ENCODE measurements at regions not wholly inside any gene's neighbourhood (a gene's known extent, or its start where the extent isn't known, plus 50 kb on each side); places are given as distances from the start of the nearest gene placed in this dataset.
A peak's percentile ranks its signal among the peaks of the same experiment; 100 is the strongest.

DNA sequence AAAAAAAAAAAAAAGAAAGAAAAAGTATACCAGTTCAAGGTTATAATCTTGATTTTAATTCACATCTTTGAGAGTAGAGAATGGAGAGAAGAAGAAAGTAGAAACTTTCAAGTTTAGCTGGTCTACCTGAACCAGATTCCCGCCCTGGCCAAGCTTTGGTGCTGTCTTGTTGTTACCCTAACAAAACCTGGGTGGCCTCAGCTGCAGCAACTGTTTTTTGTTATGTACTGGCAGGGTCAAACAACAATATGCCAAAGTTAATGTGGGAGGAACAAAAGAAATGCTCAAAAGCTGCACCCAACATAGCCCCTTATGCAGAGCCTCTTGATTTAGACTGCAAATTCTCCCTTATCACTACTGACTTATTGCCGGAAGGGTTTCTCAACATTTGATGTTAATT lies 165.3 kb upstream of the TFPI start:
- no peak overlapping the region for H3K4me3 ChIP-seq
- intact Hi-C loops (cut with DNase I), result no loop called here
- H3K36me3 ChIP-seq (replicated peaks in 1 of 2; ENCODE audit: insufficient read depth in 1 of 2, low read depth in 2 of 2), result no peaks in the 10 kb centered on the region
- DNase-seq, result no peak
- no peaks in the 10 kb centered on the region for H3K27me3 ChIP-seq
- no peaks in the 10 kb centered on the region for H3K9me3 ChIP-seq
- TF ChIP-seq, protein P1, sequence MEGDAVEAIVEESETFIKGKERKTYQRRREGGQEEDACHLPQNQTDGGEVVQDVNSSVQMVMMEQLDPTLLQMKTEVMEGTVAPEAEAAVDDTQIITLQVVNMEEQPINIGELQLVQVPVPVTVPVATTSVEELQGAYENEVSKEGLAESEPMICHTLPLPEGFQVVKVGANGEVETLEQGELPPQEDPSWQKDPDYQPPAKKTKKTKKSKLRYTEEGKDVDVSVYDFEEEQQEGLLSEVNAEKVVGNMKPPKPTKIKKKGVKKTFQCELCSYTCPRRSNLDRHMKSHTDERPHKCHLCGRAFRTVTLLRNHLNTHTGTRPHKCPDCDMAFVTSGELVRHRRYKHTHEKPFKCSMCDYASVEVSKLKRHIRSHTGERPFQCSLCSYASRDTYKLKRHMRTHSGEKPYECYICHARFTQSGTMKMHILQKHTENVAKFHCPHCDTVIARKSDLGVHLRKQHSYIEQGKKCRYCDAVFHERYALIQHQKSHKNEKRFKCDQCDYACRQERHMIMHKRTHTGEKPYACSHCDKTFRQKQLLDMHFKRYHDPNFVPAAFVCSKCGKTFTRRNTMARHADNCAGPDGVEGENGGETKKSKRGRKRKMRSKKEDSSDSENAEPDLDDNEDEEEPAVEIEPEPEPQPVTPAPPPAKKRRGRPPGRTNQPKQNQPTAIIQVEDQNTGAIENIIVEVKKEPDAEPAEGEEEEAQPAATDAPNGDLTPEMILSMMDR (IDR thresholded peaks at IDR 0.05), result no peak
- TF ChIP-seq POLR2A (IDR thresholded peaks at IDR 0.05), result no peak
- no peak overlapping the region for H3K27ac ChIP-seq
- WGBS, 2 donors, result 86 to 98% methylated on average over 2 of the region's 2 CpGs
- no peaks in the 10 kb centered on the region for H3K4me1 ChIP-seq
- no peak for ATAC-seq

DNA sequence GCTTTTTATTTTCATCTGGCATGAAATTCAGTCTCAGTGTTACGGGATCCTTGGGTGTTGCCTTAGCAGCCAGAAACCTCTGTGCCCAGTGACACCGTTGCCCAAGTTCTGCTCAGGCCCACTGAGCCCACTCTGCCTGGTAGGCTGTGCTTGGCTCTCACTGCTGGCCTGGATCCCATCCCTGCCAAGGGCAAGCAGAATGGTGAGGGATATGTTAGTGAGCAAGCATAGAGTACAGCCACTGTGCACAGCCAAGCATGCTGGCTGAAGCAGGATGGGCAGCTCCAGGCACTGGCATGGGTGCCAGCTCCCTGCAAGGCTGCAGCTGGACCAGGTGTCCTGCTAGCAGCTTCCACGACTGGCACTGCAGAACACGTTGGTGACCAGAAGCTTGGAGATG lies 194.7 kb upstream of the TFPI start:
- H3K4me3 ChIP-seq, result no peak overlapping the region
- ATAC-seq (no peak), DNase-seq (peak in 1 of 4 donors; percentile 12)
- intact Hi-C loops (cut with DNase I), result no loop called here
- H3K27me3 ChIP-seq, result no peaks in the 10 kb centered on the region
- H3K4me1 ChIP-seq, result no peaks in the 10 kb centered on the region
- WGBS, 2 donors, result 70 to 75% methylated on average over 4 of the region's 4 CpGs
- H3K9me3 ChIP-seq, result no peaks in the 10 kb centered on the region
- TF ChIP-seq POLR2A (IDR thresholded peaks at IDR 0.05), result no peak
- TF ChIP-seq, protein P1 (IDR thresholded peaks at IDR 0.05), result no peak
- H3K27ac ChIP-seq, result no peak overlapping the region
- no peaks in the 10 kb centered on the region for H3K36me3 ChIP-seq (replicated peaks in 1 of 2; ENCODE audit: insufficient read depth in 1 of 2, low read depth in 2 of 2)

DNA sequence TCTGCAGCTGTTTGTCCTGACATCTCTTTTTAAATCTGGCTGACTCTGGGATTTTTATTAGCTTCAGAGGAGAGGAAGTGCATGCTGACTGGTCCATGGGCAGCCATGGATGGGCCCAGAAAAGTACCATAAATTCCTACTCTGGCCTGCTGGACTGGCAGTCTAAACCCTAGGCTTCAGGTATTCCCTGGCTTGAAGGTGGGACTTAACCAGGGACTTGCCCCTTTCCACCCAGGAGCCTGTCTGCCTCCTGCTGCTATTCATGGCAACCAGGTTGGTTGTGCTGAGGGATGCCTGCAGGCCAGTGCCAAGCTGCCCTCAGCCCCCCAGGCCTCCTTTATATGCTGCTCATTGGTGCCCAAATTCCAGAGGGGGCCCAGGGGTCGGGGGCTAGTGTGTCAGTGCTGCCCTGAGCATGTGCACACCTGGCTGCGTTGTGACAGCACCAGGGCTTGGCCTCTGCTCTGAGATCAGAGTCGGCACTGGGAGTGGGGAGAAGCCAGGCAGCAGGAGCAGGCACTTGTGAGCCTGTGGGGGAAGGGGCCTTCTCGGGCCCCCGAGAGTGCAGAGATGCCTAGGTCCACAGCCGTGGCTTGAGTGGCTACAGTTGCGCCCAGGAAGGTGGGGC lies 195.7 kb upstream of the TFPI start:
- TF ChIP-seq POLR2A (IDR thresholded peaks at IDR 0.05), result no peak
- TF ChIP-seq, protein P1 (IDR thresholded peaks at IDR 0.05), result no peak

DNA sequence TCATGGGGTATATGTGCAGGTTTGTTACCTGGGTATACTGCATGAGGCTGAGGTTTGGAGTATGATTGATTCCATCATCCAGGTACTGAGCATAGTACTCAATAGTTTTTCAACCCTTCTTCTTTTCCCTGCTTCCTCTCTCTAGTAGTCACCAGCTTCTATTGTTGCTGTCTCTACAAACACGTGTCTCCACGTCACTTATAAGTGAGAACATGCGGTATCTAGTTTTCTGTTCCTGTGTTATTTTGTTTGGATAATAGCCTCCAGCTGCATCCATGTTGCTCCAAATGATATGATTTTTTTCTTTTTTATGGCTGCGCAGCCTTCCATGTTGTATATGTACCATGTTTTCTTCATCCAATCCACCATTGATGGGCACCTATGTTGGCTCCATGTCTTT lies 214.8 kb upstream of the TFPI start:
- intact Hi-C loops (cut with DNase I), result no loop called here
- WGBS, 2 donors, result 96% methylated on average over 4 of the region's 4 CpGs
- ATAC-seq (no peak), DNase-seq (no peak)
- no peaks in the 10 kb centered on the region for H3K9me3 ChIP-seq
- no peaks in the 10 kb centered on the region for H3K4me1 ChIP-seq
- H3K36me3 ChIP-seq (replicated peaks in 1 of 2; ENCODE audit: insufficient read depth in 1 of 2, low read depth in 2 of 2), result no peaks in the 10 kb centered on the region
- H3K27ac ChIP-seq, result no peak overlapping the region
- H3K27me3 ChIP-seq, result no peaks in the 10 kb centered on the region
- TF ChIP-seq POLR2A (IDR thresholded peaks at IDR 0.05), result no peak
- TF ChIP-seq, protein P1 (IDR thresholded peaks at IDR 0.05), result no peak
- H3K4me3 ChIP-seq, result no peak overlapping the region

More for the DNA sequence above, 195.7 kb upstream of the TFPI start:
- Histone ChIP-seq H3K4me1 (no peaks in the 10 kb centered on the region), H3K27ac (no peak overlapping the region), H3K4me3 (no peak overlapping the region), H3K36me3 (replicated peaks in 1 of 2; ENCODE audit: insufficient read depth in 1 of 2, low read depth in 2 of 2) (no peaks in the 10 kb centered on the region), H3K27me3 (no peaks in the 10 kb centered on the region), H3K9me3 (no peaks in the 10 kb centered on the region)
- intact Hi-C loops (cut with DNase I), result no loop called here
- ATAC-seq (no peak), DNase-seq (no peak)
- 83 to 92% methylated on average over 4 to 7 of the region's 7 CpGs for WGBS, 2 donors

DNA sequence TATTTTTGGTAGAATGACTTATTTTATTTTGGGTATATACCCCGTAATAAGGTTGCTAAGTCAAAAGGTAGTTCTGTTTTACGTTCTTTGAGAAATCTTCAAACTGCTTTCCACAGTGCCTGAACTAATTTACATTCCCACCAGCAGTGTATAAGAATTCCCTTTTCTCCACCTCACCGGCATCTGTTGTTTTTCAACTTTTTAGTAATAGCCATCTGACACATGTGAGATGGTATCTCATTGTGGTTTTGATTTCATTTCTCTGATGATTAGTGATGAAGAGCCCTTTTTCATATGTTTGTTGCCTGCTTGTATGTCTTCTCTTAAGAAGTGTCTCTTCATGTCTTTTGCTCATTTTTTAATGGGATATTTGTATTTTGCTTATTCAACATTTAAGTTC lies 215.2 kb upstream of the TFPI start:
- 91% methylated on average over 3 of the region's 3 CpGs for WGBS, 2 donors
- no peak for ATAC-seq

More for the DNA sequence above, 215.2 kb upstream of the TFPI start:
- Histone ChIP-seq H3K27ac (no peak overlapping the region), H3K9me3 (no peaks in the 10 kb centered on the region), H3K36me3 (replicated peaks in 1 of 2; ENCODE audit: insufficient read depth in 1 of 2, low read depth in 2 of 2) (no peaks in the 10 kb centered on the region), H3K4me3 (no peak overlapping the region), H3K27me3 (no peaks in the 10 kb centered on the region), H3K4me1 (no peaks in the 10 kb centered on the region)
- intact Hi-C loops (cut with DNase I), result no loop called here
- TF ChIP-seq POLR2A (IDR thresholded peaks at IDR 0.05), result no peak
- TF ChIP-seq, protein P1 (IDR thresholded peaks at IDR 0.05), result no peak
- DNase-seq, result no peak

Measured in body of pancreas (tissue), 4 donors.